ENCODE measurements at regions not wholly inside any gene's neighbourhood (a gene's known extent, or its start where the extent isn't known, plus 50 kb on each side); places are given as distances from the start of the nearest gene placed in this dataset.

- TF ChIP-seq CTCF (IDR thresholded peaks at IDR 0.05; ENCODE audit: insufficient read depth, low read depth, low read length, missing control alignments) = no peak
- H3K4me3 ChIP-seq (ENCODE audit: low read length) = no peak overlapping the region
- no peak for DNase-seq (ENCODE audit: low read depth)
These were observed 365.1 kb upstream of the NFE2L3 start for GRCh38 chr7:25786936-25787335.

GRCh38 chr7:25787336-25787735, 364.7 kb upstream of the NFE2L3 start:
- TF ChIP-seq CTCF (IDR thresholded peaks at IDR 0.05; ENCODE audit: insufficient read depth, low read depth, low read length, missing control alignments) = no peak
- H3K4me3 ChIP-seq (ENCODE audit: low read length) = no peak overlapping the region
- DNase-seq (ENCODE audit: low read depth) = no peak

DNA sequence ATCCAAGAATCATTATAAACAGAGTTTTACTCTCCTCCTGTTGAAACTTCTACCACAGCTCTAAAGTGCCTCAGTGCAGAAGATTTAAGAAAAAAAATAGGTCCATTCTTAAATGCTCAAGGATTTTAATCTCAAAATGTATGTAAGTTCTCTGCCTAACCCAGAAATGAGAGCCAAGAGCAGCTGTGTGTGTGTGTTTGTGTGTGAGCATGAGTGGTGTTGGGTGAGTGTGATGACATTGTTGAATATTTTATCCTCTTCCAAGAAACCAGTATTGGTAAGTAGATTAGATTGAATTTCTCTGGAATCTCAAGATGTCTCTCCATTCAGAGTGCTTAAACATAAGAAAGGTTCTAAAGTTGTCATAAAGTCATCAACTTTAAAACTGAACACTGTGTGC, 363.6 kb upstream of the NFE2L3 start:
- no peak overlapping the region for H3K4me3 ChIP-seq (ENCODE audit: low read length)
- TF ChIP-seq CTCF (IDR thresholded peaks at IDR 0.05; ENCODE audit: insufficient read depth, low read depth, low read length, missing control alignments) = no peak
- no peak for DNase-seq (ENCODE audit: low read depth)

DNA sequence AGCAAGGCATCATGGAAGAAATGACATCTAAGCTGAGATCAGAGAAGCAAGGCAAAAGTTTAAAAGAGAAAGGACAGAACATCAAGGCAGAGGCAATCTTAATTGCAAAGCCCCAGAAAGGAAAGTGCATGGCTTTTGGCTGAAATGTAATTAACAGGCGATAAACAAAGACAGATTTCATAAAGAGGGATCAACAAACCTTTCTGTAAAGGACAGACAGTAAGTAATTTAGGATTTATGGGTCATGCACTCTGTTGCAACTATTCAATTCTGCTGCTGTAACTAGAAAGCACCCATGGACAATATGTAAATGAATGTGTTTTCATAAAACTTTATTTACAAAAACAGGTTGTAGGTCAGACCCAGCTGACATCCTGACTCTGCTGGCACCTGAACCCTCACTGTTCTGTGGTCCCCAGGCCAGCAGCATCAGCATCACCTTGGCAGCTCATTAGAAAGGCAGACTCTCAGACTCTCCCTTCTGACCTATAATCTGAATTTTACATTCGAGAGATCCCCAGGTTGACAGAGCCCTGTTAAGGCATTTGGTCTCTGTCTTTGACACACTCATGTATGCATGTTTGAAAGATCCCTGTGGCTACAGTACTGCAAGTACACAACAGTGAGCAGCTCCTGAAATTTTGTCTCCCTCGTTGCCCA, 362.9 kb upstream of the NFE2L3 start:
- no peak overlapping the region for H3K4me3 ChIP-seq (ENCODE audit: low read length)
- no peak for DNase-seq (ENCODE audit: low read depth)
- no peak for TF ChIP-seq CTCF (IDR thresholded peaks at IDR 0.05; ENCODE audit: insufficient read depth, low read depth, low read length, missing control alignments)

DNA sequence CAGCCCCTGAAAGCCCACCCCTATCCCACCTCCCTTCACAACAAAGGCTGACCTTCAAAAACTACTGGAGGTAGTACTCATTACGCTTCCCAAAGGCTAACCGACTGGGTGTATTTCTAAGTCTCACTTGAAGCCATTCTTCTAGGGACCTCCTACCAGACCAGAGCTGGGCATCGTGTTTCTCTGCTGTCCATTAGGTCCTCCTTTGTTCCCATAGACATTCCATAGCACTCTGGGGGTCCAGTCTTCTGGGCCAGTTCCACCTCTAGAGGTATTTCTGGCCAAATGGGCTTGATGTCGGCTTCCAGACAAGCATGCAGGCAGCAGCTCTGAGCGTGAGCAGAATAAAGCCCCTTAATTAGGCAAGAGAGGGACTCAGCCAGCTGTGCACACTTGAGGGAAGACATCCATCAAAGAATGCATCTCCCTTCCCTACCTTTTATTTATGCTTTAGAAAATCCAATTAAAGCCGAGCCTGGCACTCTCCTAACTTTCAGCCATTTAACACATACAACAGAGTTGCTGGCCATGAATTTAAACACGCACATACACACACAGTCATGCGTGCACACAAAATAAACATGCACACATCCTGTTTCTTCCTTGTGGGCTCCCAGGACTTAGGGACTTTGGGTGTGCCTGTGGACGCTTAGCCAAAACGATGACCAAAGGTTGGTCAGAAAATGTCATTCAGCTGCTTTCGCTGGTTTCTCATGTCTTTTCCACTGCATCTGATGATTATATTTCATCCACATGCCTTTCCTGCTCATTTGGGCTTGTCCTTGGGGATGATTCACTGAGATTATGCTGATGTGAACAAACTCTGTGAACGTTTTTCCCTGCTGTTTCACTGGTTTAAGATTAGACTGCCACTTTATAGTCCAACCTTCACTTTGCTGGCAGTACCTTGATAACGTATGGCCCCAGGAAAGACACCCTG, 362.0 kb upstream of the NFE2L3 start:
- TF ChIP-seq CTCF (IDR thresholded peaks at IDR 0.05; ENCODE audit: insufficient read depth, low read depth, low read length, missing control alignments) = no peak
- H3K4me3 ChIP-seq (ENCODE audit: low read length) = no peak overlapping the region
- peak; percentile 28 for DNase-seq (ENCODE audit: low read depth)

- no peak for TF ChIP-seq CTCF (IDR thresholded peaks at IDR 0.05; ENCODE audit: insufficient read depth, low read depth, low read length, missing control alignments)
- H3K4me3 ChIP-seq (ENCODE audit: low read length) = no peak overlapping the region
- no peak for DNase-seq (ENCODE audit: low read depth)
These were observed 361.0 kb upstream of the NFE2L3 start for GRCh38 chr7:25790963-25791362.
